GM21360 (cell line): ENCODE measurements at regions not wholly inside any gene's neighbourhood (a gene's known extent, or its start where the extent isn't known, plus 50 kb on each side); places are given as distances from the start of the nearest gene placed in this dataset.
"Not testable (repeated sequence)": the region's sequence is repeated elsewhere in the genome, so short reads cannot be mapped to it uniquely, and the experiment has no call there.

Source experiments
- ATAC-seq: cut with Tn5 transposase; IDR thresholded peaks from one replicate; pipeline ENCODE4 v1.9.1; 2021; ENCODE audit warnings: mild to moderate bottlenecking, moderate library complexity; ENCODE audit not compliant: unreplicated experiment

DNA sequence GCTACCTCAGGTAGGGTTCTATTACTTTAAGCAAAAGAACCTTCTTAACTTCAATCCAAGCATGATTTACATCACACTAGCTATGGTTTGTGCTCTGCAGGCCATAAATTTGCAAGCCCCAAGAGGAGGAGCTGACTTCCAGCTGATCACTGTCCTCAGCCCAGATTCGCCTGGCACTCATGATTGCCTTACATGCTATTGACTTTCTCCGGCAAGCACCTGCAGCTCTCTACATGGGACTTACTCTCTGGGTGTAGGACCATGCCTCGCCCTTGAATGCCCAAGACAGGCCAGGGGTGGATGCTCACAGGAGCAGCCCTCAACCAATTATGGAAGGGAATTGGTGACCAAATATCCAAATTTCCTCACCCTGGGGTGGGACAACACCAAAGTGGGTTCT lies 99.8 kb downstream of the ESM1 start:
- ATAC-seq: no peak

DNA sequence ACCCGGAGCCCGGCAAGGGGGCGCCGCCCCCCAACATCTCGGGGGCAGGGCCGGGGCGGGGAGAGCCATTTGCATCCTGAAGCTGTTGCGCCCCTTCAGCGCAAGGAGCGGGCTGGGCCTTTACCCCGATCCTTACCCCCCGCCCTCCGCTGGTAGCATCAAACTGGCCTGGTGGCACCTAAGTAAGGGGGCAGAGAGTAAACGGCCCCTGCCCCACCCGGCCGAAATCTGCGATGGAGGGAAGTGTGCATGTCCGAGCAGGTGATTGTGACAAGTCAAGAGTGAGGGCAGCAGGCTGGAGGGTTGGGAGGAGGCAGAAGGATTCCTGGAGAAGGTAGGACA lies 101.2 kb downstream of the ESM1 start:
- ATAC-seq: no peak

DNA sequence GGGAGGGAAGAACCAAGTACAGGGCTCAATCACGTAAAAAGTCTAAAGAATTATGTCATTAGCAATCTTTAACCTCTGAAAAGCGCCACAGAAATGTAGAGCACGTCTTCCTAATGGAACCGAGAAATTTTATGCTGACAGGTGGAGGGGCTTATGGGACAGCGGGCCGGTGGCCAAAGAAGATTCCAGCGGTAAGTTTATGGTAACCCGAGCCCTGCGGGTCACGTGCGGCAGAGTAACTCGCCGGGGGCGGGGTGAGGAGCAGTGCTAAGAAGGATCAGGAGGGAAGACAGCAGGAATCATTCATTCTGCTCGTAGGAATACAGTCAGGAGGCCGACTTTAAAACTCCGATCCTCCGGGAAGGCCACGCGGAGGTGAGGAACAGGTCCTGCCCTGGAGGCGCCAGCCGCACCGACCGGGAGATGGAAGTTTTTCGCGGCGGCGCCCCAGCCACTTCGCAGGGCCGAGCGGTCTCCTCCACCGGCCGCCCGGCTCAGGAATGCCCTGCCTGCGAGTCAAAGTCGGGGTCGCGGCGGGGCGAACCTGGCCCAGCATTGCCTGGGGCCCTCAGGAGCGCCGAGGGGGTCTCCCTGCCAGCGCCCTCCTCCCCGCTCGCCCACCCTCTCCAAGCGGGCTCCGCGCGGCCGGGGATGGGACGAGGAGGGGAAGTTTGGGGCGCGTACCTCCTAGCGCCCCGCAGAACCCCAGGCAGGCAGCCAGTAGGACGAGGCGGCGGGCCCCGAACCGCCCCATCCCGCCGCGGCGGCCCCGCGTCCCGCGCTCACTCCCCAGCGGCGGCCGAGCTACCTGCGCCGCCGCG lies 101.8 kb downstream of the ESM1 start:
- no peak for ATAC-seq

DNA sequence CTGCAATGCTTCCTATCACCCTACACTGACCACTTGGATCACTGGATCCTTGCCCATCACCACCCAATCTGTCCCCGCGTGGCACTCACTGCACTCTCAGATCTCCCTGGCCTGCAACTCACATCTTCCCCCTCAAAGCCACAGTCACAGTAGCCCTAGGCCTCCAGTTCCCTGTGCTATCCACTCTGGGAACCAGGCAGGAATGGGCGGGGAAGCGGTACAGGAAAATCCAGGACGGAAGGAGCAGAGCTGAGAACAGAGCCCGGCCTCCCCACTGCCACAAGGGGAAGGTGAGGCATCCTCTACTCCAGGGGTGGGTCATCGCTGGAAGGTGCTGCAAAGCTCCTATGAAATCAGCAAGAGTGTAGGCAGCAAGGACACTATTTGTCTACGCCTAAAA lies 102.6 kb downstream of the ESM1 start:
- ATAC-seq: no peak

DNA sequence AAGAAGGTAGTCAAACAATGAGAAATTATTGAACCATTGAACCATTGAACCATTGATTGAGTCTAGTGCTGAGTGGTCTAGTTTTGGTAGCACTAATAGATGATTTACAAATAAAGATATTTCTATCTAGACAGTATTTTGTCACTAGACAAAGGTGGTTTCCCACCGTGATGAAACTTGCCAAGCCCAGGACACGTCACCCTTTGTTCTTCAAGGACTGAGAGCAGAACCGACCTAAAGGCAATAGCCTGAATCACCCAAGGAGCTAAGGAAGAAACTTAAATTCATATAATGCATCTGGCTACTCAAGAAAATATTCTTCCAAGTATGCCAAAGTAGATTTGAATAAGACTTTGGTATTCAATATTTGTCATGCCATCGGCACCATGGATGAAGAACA lies 103.3 kb downstream of the ESM1 start:
- ATAC-seq: no peak

DNA sequence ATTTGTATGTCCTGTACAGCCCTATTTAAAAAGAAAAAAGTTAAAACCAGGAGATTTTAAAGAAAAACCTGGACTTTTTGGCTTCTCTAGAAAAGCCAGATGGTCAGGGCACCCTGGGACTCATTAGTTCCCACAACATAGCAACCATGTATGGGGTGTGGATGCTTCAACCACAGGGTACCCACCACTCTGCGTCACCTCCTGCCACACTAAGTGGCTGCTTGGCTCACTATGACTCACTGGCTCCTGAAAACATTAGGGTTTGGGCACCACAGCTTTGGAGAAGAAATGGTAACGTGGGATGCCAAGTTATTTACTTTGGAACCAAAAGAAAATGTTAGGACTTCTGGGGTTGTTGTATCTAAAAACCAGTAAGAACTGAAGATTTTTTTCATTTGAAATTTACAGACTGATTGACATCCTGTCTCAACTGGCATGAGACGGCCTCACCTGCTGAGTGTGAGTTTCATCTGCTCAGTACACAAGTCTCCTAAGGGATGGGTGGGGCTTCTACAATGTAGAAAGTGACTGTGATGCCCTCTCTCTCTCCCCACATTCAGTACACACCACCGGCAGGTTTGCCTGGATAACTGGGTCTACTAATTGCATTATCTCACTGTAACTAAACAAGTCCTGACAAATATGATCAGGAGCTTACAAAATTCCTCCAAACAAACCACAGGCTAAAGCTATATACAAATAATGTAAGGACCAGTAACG lies 103.9 kb downstream of the ESM1 start:
- no peak for ATAC-seq

DNA sequence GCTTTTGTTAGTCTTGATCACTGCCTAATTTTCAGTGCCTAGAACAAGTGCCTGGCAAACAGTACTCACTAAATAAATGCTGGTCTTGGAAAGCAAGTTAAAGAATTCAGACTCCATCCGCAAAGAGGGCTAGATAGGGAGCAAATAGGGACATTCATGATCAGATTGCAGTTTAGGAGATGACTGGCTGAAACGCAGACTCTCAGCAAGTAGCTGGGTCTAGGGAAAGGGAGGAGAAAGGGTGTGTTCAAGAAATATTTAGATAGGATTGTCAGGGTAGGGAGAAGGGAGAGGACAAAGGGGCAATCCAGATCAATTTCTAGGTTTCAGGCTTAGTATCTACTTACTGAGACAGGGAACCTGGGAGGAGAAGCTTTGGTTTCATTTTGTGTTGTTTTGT lies 108.4 kb downstream of the ESM1 start:
- no peak for ATAC-seq

DNA sequence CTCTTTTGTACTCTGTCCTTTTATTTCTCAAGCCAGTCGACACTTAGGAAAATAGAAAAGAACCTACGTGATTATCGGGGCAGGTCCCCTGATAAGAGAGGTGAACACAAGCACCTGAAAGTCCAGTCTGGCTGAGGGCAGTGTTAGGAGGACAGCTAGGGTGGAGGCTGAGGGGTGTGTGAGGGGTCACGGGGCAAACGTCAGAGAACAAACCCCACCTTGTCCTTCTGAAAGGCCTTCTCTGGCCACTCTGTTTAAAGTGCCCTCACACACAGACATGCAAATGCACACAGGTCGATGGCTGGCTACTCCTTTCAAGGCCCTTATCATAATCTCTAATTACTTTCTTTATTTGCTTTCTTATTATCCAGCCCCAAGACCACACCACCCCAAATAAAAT lies 108.8 kb downstream of the ESM1 start:
- no peak for ATAC-seq

DNA sequence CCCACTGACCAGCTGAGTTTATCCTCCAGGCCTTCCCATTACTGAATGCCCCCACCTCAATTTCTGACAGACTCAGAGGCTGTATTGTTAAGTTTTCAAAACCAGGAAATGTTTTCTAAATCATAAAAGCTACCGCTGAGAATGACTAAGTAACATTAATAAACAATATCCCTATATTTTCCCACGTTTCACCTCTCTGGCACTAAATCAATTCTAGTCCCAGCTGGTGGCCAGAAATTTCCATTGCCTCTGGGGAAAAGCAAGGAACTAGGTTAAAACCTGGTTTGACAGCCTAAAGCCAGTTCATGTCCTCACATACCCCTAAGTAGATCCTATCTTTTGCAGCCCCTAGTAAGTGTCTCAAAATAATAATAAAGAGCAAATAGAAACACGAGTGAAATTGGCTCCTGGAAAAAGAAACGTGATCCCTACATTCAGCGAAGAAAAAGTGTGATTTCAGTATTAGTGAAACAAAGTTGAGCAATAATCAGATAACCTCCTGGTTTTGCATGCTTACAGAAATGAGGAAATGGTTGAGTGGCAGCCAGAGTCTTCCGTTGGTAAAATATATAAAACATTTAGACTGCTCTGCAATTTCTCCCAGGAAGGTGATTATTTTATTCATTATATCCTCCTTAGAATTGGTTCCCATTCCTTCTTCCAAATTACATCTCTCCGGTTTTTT lies 110.9 kb downstream of the ESM1 start:
- no peak for ATAC-seq

DNA sequence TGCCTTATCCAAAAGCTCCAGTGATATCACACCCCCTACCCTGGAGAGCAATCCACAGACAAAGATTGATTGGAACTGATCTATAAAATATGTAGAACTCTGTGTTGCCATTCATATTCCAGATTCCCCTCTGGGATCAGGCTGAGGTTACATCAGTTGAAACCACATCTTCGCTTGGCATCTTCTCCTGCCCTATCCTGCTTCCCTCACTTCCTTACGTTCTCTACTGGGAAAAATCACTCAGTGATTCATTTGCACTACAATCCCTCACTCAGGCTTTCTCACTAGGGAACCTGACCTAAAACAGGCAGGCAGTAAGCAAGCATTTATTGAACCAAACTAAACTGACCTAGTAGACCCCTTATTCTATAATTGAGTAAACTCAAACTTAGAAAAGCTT lies 111.7 kb downstream of the ESM1 start:
- ATAC-seq: no peak

DNA sequence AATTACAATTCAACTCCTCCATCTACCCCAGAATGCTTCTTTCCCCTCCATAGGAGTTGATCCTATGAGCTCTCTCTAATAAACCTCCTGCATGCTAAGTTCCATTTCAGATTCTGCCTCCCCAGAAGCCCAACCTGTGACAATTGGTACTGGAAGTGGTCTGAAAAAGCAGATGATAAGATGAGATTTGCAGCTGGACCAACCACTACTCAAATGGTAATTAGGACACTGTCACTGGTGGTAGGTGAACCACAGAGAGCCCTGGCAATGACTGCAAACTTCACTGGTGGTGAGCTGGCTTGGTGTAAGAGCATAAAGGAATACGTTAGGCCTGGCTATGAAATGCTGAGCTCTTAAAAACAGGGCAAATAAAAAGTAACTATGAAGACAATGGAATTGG lies 112.6 kb downstream of the ESM1 start:
- ATAC-seq: no peak

DNA sequence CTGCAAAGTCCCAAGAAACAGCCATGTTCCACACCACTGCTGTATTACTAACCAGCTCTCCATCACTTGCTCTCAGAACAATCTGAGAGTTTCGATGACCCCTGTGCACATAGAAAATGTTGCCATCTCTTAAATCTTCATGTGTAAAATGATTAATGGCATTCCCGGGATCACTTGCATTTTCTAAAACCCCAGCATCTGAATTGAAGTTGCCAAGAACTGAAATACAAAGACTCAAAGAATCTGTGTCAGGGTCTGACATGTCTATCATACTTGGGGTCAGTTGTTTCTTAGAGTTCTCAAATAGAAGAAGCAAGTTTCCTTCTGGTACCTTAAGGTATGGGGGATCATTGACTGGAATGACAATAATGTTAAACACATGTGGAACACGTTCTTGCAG lies 115.1 kb downstream of the ESM1 start:
- ATAC-seq: no peak

DNA sequence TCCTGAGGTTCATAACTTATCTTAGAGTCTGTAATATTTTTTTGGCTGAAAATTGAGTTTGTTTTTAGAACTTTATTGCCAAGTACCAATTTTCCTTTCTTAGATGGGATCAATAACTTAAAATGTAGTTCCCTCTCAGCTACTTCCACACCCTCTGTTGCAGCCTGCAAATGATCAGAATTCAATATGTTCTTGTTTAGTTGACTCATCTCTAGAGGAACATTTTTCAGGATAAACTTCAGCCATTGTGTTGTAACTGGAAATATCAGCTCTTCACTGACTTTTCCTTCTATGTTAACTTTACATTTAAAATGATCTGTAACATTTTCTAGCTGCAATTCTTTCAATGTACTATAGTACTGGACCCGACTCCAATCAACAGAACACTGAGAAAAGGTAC lies 115.7 kb downstream of the ESM1 start:
- ATAC-seq: no peak

DNA sequence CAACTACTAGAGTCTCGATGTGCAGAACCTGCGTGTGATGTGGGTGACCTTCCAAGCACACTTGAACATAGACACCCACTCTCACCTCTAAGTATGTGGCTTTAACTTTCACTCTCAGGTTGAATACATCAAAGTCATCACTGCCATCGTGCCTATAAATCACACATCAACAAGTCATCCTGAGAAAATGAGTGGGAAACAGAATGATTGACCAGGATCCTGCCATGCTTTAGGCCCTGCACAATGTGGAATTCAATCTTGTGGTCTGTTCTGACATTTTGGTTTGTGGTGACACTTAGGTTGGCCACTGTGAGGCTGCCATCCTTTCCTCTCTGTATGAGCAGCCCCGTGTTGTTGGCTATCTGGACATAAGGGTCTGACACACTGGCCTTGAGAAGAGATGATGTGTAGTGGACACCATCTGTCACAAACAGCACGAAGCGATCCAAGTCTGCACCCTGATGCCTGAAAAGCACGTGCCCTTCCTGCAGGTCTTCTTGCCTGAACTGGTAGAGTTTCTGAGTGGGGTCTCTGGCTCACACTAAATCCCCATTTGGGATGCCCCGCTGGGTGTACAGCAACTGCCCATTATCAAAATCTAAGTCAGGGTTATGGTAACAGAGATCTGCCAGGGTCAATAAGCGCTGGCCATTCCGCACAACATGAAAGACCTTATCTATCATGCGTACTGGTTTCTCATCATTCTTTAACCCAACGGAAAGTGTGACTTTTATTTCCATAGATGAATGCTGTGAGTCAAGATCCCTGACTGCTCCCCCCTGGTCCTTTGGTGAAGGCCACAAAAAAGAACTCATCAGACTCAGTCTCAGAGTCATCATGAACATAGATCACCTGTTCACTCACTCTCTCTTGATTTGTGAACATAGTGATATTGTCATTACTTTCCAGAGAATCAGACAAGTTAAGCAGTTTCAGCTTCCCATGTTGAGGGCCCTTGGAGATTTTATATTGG lies 116.6 kb downstream of the ESM1 start:
- ATAC-seq: no peak

DNA sequence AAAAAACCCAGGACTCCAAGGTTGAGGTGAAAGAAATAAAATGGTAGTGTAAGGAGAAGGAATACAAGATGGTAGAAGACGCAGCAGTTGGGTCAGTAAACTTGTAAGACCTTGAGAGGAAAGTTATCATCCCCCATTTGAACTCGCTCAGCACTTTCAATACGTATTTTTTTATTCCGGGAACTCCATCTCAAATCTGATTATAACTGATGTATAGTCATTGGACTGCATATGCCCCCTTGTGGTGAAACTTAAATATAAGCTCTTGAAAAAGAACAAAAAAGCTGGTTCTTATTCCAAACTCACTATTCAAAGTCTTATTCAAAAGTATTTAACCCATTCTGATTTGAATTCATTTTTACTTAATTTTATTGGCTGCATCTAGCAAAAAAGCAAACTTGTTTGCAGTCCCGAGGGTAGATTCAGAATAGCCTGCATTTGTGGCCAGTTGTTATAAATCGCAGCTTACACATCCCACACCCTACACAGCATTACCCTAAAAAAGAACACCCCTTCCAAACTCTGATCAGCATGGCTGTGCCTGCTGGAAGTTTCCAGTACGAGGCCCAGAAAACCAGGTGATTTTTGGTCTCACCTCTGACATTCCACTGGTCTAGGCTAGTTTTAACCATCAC lies 118.0 kb downstream of the ESM1 start:
- no peak for ATAC-seq

DNA sequence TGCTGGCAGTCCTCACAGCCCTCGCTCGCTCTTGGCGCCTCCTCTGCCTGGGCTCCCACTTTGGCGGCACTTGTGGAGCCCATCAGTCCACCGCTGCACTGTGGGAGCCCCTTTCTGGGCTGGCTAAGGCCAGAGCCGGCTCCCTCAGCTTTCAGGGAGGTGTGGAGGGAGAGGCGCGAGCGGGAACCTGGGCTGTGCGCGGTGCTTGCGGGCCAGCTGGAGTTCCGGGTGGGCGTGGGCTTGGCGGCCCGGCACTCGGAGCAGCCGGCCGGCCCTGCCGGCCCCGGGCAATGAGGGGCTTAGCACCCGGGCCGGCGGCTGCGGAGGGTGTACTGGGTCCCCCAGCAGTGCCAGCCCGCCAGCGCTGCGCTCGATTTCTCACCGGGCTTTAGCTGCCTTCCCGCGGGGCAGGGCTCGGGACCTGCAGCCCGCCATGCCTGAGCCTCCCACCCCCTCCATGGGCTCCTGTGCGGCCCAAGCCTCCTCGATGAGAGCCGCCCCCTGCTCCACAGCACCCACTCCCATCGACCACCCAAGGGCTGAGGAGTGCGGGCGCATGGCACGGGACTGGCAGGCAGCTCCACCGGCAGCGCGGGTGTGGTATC lies 120.4 kb downstream of the ESM1 start:
- not testable (repeated sequence) for ATAC-seq

DNA sequence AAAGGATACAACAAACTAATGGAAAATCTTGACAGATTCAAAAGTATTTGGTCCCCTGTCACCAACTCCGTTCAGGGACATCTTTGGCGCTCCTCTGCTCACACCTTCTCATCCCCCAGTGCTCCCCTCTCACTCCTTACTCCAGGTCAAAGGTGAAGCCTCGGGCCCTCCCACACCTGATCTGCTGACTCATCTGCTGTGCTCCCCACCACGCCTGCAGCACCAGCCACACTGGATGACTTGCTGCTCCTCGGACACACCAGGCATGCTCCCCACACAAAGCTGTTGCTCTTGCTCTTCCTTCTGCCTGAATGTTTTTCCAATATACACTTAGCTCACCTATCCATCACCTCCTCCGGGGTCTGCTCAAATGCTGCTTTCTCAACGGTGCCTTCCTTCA lies 123.4 kb downstream of the ESM1 start:
- no peak for ATAC-seq

DNA sequence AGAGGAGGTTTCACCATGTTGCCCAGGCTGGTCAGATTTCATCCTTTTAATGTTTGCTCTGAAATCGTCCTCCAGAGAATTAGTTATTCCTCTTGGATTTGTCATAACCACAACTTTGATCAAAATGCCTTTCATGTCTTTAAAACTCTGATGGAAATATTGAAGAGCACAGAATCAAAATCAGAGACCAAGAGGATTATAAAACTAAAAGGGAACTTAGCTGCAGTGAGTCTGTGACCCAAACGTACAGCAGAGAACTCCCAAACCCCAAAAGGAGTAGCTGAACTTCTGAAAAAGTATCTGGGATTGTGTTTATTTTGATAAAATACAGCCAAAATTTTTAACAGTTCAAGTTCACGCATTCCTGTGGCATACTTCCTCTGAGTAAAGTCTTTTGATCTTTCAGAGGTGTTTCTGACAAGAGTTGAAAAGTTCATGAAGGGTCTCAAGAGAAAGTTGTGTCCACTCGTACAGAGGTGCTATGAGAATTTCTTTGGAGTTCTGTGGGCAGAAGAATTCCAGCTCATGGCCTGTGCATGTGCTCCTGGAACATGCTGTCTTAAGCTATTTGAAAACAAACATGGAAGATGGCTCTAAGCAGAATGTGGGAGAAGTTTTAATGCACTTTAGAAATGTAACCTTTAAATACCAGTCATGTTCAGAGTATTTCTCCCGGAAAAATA lies 124.0 kb downstream of the ESM1 start:
- ATAC-seq: no peak

DNA sequence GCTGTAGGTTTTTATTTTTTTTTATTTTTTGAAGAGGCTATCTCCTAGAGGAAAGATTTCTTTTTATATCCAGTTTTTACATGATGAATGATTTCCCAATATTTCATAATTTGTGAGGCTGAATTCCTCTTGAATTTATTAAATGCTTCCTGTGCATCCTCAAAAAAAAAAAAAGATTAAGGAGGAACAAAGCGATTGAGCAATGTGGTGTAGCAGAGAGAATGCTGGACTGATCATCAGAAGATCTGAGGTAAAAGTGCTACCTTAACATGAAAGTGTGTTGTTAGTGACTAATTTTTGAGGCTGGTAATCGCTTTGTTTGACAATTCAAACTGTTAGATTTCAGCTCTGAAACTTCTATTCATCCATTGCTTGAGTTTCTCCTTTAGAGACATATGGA lies 125.1 kb downstream of the ESM1 start:
- ATAC-seq: no peak
